Activated naive CD4-positive, alpha-beta T cell treated with anti-CD3 and anti-CD28 coated beads for 36 hours (primary cell): ENCODE measurements at regions not wholly inside any gene's neighbourhood (a gene's known extent, or its start where the extent isn't known, plus 50 kb on each side); places are given as distances from the start of the nearest gene placed in this dataset.
A peak's percentile ranks its signal among the peaks of the same experiment; 100 is the strongest.

Experiments used
- CTCF ChIA-PET: fragments of 350-600 bp; sonication (Branson Sonifier 250); formaldehyde crosslinking; loops from one replicate; lab custom pipeline; 2021; ENCODE audit warnings: antibody characterized with exemption; lab: Charles Lee
- DNase-seq: peaks from one replicate; pipeline ENCODE4 v3.0.0-alpha.2; 2020
- H3K27ac Mint-ChIP-seq: one replicate; pipeline ENCODE4 v1.8.0; 2021; ENCODE audit warnings: mild to moderate bottlenecking, mixed read lengths
- H3K27me3 Mint-ChIP-seq: one replicate; pipeline ENCODE4 v1.8.0; 2021; ENCODE audit warnings: low read depth, mixed read lengths
- H3K36me3 Mint-ChIP-seq: one replicate; pipeline ENCODE4 v1.8.0; 2021; ENCODE audit warnings: low read depth, mixed read lengths
- H3K4me1 Mint-ChIP-seq: one replicate; pipeline ENCODE4 v1.8.0; 2021; ENCODE audit warnings: low read depth, mixed read lengths
- H3K4me3 Mint-ChIP-seq: one replicate; pipeline ENCODE4 v1.8.0; 2021; ENCODE audit warnings: mild to moderate bottlenecking, moderate library complexity, mixed read lengths
- H3K9me3 Mint-ChIP-seq: one replicate; pipeline ENCODE4 v1.8.0; 2021; ENCODE audit warnings: mixed read lengths
- intact Hi-C: fragments of 100-400 bp; cut with micrococcal nuclease; formaldehyde crosslinking; loops from one replicate; pipeline ENCODE4 v1.15.1; 2023

GRCh38 chr11:69969890-69970784, 108.0 kb upstream of the ANO1 start:
- intact Hi-C loops = no loop called here
- H3K9me3 Mint-ChIP-seq = no peaks in the 10 kb centered on the region
- peak; percentile 71 for DNase-seq
- peaks cover 15% of the 10 kb centered on the region for H3K4me1 Mint-ChIP-seq
- peaks cover 7% of the 10 kb centered on the region for H3K27me3 Mint-ChIP-seq
- peak overlapping the region; percentile 41 for H3K4me3 Mint-ChIP-seq
- peak overlapping the region; percentile 50 for H3K27ac Mint-ChIP-seq
- H3K36me3 Mint-ChIP-seq = no peaks in the 10 kb centered on the region
- CTCF ChIA-PET = no interaction called here

GRCh38 chr11:69970785-69971535, 107.2 kb upstream of the ANO1 start:
- intact Hi-C loops = no loop called here
- Mint-ChIP-seq H3K9me3 (no peaks in the 10 kb centered on the region), H3K27me3 (peaks cover 7% of the 10 kb centered on the region), H3K4me1 (peaks cover 15% of the 10 kb centered on the region), H3K36me3 (no peaks in the 10 kb centered on the region), H3K27ac (no peak overlapping the region), H3K4me3 (no peak overlapping the region)
- DNase-seq = no peak
- CTCF ChIA-PET = no interaction called here

- no peaks in the 10 kb centered on the region for H3K36me3 Mint-ChIP-seq
- peak; percentile 51 for DNase-seq
Observed at GRCh38 chr11:69971741-69972140, 106.4 kb upstream of the ANO1 start.

GRCh38 chr11:69972351-69972802, 105.7 kb upstream of the ANO1 start:
- CTCF ChIA-PET = no interaction called here
- Mint-ChIP-seq H3K4me3 (no peak overlapping the region), H3K27ac (peak overlapping the region; percentile 36), H3K36me3 (no peaks in the 10 kb centered on the region), H3K9me3 (no peaks in the 10 kb centered on the region), H3K4me1 (peaks cover 15% of the 10 kb centered on the region), H3K27me3 (peaks cover 7% of the 10 kb centered on the region)
- DNase-seq = peak; percentile 48
- intact Hi-C loops = no loop called here

More at GRCh38 chr11:69971741-69972140, 106.4 kb upstream of the ANO1 start:
- H3K4me1 Mint-ChIP-seq = peaks cover 15% of the 10 kb centered on the region
- H3K4me3 Mint-ChIP-seq = no peak overlapping the region
- H3K9me3 Mint-ChIP-seq = no peaks in the 10 kb centered on the region
- CTCF ChIA-PET = no interaction called here
- peaks cover 7% of the 10 kb centered on the region for H3K27me3 Mint-ChIP-seq
- peak overlapping the region; percentile 70 for H3K27ac Mint-ChIP-seq
- intact Hi-C loops = no loop called here

GRCh38 chr11:69974528-69974927, 103.6 kb upstream of the ANO1 start:
- no peaks in the 10 kb centered on the region for H3K36me3 Mint-ChIP-seq
- intact Hi-C loops = no loop called here
- no peak for DNase-seq
- no peak overlapping the region for H3K27ac Mint-ChIP-seq
- CTCF ChIA-PET = no interaction called here
- H3K27me3 Mint-ChIP-seq = peaks cover 7% of the 10 kb centered on the region
- no peaks in the 10 kb centered on the region for H3K9me3 Mint-ChIP-seq
- H3K4me1 Mint-ChIP-seq = peaks cover 15% of the 10 kb centered on the region
- no peak overlapping the region for H3K4me3 Mint-ChIP-seq

DNA sequence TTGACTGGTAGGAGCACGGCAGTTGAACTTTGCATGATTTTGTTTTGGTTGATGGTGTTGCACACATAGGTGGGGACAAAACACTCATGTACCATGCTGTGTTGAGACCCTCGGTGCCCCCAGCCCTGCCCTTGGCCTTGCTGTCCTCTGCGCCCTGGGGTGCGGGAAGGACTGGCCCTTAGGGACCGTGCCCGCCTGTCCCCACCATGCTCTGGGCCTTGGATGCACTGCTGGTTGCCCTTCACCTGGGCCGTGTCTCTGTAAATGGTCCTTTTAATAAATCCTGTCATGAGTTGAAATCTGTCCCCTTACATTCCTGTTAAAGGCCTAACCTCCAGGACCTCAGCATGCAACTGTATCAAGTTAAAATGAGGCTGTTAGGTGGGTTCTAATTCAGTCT, 102.3 kb upstream of the ANO1 start:
- Mint-ChIP-seq H3K4me3 (no peak overlapping the region), H3K27me3 (peaks cover 4% of the 10 kb centered on the region), H3K36me3 (no peaks in the 10 kb centered on the region), H3K27ac (no peak overlapping the region), H3K9me3 (no peaks in the 10 kb centered on the region), H3K4me1 (peaks cover 7% of the 10 kb centered on the region)
- DNase-seq = no peak
- CTCF ChIA-PET = interaction anchor here (0.5 kb wide), 1 partner anchor 59 kb away, joined by 3 read pairs; no protein-coding TSS in a partner anchor
- intact Hi-C loops = no loop called here

DNA sequence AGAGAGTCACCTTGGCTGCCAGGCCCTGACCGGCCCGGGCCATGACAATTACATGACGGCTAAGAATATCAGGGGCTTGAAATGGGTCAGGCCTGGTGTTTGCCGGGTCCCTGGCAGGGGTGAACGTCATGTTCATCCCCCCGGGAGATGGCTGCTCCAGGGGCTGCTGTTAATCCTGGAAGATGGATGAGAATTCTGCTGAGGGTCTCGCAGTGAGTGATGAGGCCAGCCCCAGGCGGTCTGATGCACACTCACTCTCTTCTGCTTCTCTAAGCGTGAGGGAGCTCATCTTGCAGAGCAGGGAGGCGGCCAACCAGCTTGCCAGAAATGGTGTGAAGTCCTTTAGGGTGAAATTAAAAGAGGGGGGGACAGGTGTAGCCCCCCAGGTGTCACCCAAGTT, 101.3 kb upstream of the ANO1 start:
- no peaks in the 10 kb centered on the region for H3K36me3 Mint-ChIP-seq
- no peak for DNase-seq
- intact Hi-C loops = no loop called here
- H3K9me3 Mint-ChIP-seq = no peaks in the 10 kb centered on the region
- H3K4me1 Mint-ChIP-seq = peaks cover 3% of the 10 kb centered on the region
- CTCF ChIA-PET = interaction anchor here (0.6 kb wide), 1 partner anchor 661 kb away, joined by 3 read pairs; no protein-coding TSS in a partner anchor
- H3K4me3 Mint-ChIP-seq = no peak overlapping the region
- no peak overlapping the region for H3K27ac Mint-ChIP-seq
- peaks cover 4% of the 10 kb centered on the region for H3K27me3 Mint-ChIP-seq

DNA sequence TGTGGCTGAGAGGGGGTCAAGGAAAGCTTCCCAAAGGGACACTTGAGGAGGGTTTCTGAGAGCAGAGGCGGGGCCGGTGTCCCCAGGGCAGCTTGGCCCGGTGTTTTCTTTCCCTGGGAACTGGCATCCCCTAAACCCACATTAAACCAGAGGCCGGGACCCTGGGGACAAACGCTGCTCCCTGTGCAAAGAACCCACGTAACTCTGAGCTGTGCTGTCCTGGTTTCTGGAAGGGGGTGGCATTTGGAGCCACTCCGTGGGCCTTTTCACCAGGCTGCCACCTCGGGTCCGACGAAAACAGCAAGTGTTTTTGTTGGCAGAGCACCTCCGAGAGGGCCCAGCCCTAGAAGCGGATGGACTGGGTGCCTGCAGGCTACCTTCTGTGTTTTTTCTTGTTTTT, 100.2 kb upstream of the ANO1 start:
- no peak overlapping the region for H3K4me3 Mint-ChIP-seq
- no peaks in the 10 kb centered on the region for H3K9me3 Mint-ChIP-seq
- intact Hi-C loops = no loop called here
- DNase-seq = no peak
- CTCF ChIA-PET = interaction anchor here (0.6 kb wide), 1 partner anchor 370 kb away, joined by 3 read pairs; no protein-coding TSS in a partner anchor
- H3K27me3 Mint-ChIP-seq = peaks cover 12% of the 10 kb centered on the region
- H3K4me1 Mint-ChIP-seq = no peaks in the 10 kb centered on the region
- no peak overlapping the region for H3K27ac Mint-ChIP-seq
- no peaks in the 10 kb centered on the region for H3K36me3 Mint-ChIP-seq

DNA sequence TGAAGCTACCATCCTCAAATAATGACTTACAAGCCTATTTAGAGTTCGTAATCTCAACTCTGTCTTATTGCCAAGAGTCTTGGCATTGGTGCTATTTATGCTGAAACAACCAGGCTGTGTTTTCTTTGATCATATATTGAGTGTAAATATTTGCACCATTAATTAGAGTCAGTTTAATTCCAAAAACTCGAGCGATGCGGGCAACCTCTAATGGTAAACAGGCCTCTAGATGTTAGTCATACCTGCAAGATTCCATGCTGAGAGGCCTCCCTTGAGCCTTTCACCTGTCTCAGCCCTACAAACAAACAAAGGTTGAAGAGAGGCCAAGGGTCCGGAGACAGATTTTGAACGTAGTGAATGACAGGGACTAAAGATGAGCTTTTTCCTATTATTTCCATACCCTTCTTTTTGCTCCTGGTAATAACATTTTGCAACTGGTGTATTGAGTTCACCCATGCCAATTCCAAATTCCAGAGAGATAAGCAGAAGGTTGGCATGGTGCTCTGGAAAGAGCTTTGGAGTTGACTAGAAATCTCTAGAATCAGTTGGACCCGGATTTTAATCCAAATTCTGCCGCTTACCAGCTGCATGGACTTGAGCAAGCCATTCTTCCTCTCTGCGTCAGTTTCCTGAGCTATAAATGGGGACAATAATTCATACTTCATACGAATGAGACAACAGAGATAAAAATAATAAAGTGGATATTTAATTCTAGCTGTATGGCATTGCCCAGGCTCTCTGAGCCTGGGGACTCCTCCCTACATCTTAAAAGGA, 99.1 kb upstream of the ANO1 start:
- Mint-ChIP-seq H3K27ac (no peak overlapping the region), H3K9me3 (no peaks in the 10 kb centered on the region), H3K4me1 (no peaks in the 10 kb centered on the region), H3K27me3 (peaks cover 19% of the 10 kb centered on the region), H3K36me3 (no peaks in the 10 kb centered on the region), H3K4me3 (no peak overlapping the region)
- DNase-seq = no peak
- intact Hi-C loops = no loop called here
- CTCF ChIA-PET = no interaction called here

DNA sequence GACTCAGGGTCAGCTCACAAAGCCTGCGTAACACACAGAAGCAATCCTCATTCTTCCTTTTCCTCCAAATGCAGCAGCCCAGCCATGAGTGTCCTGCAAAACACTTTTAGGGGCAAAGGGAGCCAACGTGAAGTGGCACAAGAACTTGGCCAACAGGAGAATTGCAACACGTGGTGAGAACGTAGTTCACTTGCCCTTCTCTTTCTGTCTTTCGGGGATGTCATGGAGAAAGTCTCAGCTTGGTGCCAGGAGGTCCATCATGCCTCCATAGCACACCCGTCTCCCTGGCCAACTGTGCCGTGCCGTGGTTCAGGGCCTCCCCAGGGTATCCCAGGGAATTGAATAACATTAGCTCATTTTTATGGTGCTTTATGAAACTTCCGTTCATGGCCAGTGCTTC, 98.5 kb upstream of the ANO1 start:
- no peaks in the 10 kb centered on the region for H3K9me3 Mint-ChIP-seq
- intact Hi-C loops = no loop called here
- H3K27ac Mint-ChIP-seq = no peak overlapping the region
- H3K36me3 Mint-ChIP-seq = no peaks in the 10 kb centered on the region
- no peak for DNase-seq
- CTCF ChIA-PET = no interaction called here
- H3K4me1 Mint-ChIP-seq = no peaks in the 10 kb centered on the region
- H3K4me3 Mint-ChIP-seq = no peak overlapping the region
- H3K27me3 Mint-ChIP-seq = peaks cover 25% of the 10 kb centered on the region

DNA sequence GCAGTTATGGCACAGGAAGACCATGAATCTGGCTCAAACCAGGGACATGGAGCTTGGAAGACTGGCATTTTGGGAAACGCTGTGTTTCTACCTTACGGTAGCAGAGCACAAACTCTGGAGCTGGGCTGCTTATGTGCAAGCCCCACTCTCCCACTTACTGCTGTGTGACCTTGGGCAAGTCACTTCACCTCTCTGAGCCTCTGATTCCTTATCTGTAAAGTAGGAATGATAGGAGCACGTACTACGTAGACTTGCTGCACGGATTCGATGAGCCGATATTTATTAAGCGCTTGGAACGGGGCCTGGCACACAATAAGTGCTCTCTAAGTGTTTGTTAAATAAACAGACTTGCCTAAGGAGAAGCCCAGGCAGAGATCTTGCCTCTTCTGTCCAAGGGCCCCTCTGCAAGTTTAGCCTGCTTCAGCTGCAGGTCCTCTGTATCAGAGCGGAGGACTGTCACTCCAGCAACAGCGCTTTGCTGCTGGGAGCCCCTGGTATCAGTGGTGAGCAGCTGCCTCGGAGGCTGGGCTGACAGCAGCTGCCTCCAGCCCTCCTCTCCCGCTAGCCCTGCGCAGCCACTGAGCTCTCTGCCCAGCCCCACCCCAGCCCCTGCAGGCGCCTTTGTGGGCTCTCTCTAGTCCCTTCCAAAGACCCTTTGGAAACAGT, 96.9 kb upstream of the ANO1 start:
- CTCF ChIA-PET = interaction anchor here (0.5 kb wide), 1 partner anchor 61 kb away, joined by 7 read pairs; no protein-coding TSS in a partner anchor
- H3K9me3 Mint-ChIP-seq = no peaks in the 10 kb centered on the region
- H3K4me1 Mint-ChIP-seq = no peaks in the 10 kb centered on the region
- H3K4me3 Mint-ChIP-seq = no peak overlapping the region
- H3K27ac Mint-ChIP-seq = no peak overlapping the region
- intact Hi-C loops = no loop called here
- peaks cover 33% of the 10 kb centered on the region for H3K27me3 Mint-ChIP-seq
- DNase-seq = no peak
- H3K36me3 Mint-ChIP-seq = no peaks in the 10 kb centered on the region
